Neural cell (in vitro differentiated cells): ENCODE measurements at regions not wholly inside any gene's neighbourhood (a gene's known extent, or its start where the extent isn't known, plus 50 kb on each side); places are given as distances from the start of the nearest gene placed in this dataset.

Experiments
- EZH2 ChIP-seq: fragments of 200-600, 300-800 bp; shearing (Covaris generic), sonication (generic); IDR thresholded peaks from 2 replicates; pipeline ENCODE4 v1.6.1; 2014; ENCODE audit warnings: antibody characterized with exemption, low read length, borderline replicate concordance, mild to moderate bottlenecking; ENCODE audit not compliant: insufficient read depth, poor library complexity, severe bottlenecking
- MXI1 ChIP-seq: fragments of 450-650 bp; conservative IDR thresholded peaks from 2 replicates; pipeline ENCODE4 v1.6.1; 2014; ENCODE audit warnings: antibody characterized with exemption, mild to moderate bottlenecking; ENCODE audit not compliant: poor library complexity, severe bottlenecking
- POLR2AphosphoS5 ChIP-seq: IDR thresholded peaks from 2 replicates; pipeline ENCODE4 v1.6.1; 2012
- REST ChIP-seq: IDR thresholded peaks from 2 replicates; pipeline ENCODE4 v1.6.1; 2012; ENCODE audit warnings: borderline replicate concordance
- TAF1 ChIP-seq: IDR thresholded peaks from 2 replicates; pipeline ENCODE4 v1.6.1; 2012; ENCODE audit warnings: low read depth
- TF ChIP-seq, protein P1 (sequence below): fragments of 450-650 bp; IDR thresholded peaks from 2 replicates; pipeline ENCODE4 v1.5.1; 2014; ENCODE audit warnings: antibody characterized with exemption, mild to moderate bottlenecking, moderate library complexity; ENCODE audit not compliant: poor library complexity, severe bottlenecking

GRCh38 chr7:104264285-104264684, 56.5 kb upstream of the ORC5 start:
- TF ChIP-seq, protein P1, sequence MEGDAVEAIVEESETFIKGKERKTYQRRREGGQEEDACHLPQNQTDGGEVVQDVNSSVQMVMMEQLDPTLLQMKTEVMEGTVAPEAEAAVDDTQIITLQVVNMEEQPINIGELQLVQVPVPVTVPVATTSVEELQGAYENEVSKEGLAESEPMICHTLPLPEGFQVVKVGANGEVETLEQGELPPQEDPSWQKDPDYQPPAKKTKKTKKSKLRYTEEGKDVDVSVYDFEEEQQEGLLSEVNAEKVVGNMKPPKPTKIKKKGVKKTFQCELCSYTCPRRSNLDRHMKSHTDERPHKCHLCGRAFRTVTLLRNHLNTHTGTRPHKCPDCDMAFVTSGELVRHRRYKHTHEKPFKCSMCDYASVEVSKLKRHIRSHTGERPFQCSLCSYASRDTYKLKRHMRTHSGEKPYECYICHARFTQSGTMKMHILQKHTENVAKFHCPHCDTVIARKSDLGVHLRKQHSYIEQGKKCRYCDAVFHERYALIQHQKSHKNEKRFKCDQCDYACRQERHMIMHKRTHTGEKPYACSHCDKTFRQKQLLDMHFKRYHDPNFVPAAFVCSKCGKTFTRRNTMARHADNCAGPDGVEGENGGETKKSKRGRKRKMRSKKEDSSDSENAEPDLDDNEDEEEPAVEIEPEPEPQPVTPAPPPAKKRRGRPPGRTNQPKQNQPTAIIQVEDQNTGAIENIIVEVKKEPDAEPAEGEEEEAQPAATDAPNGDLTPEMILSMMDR = no peak
- TF ChIP-seq EZH2 = no peak
- no peak for TF ChIP-seq POLR2AphosphoS5
- no peak for TF ChIP-seq REST
- no peak for TF ChIP-seq TAF1
- TF ChIP-seq MXI1 = no peak
